PC-3 (cell line): ENCODE measurements at regions not wholly inside any gene's neighbourhood (a gene's known extent, or its start where the extent isn't known, plus 50 kb on each side); places are given as distances from the start of the nearest gene placed in this dataset.

Source experiments
- ATAC-seq: fragments of 200-7000 bp; cut with Tn5 transposase; 2 replicates; pipeline ENCODE4 v1.9.1; 2020; ENCODE audit warnings: mild to moderate bottlenecking, moderate library complexity
- BruUV-seq: library from RNA; stranded (reverse); fragments of 400-500 nt; replicated peaks from 2 replicates; lab custom pipeline; 2021; lab: Mats Ljungman, UMichigan
- CTCF ChIA-PET: fragments of 300-600 bp; sonication (Branson Sonifier 250); formaldehyde crosslinking; loops from one replicate; lab custom pipeline; 2022; ENCODE audit warnings: antibody characterized with exemption; lab: Charles Lee
- POLR2A ChIA-PET: fragments of 300-600 bp; sonication (Branson Sonifier 250); formaldehyde crosslinking; loops from one replicate; lab custom pipeline; 2022; ENCODE audit warnings: antibody characterized with exemption; ENCODE audit not compliant: unreplicated experiment; lab: Charles Lee
- DNase-seq: peaks from one replicate; pipeline ENCODE4 v3.0.0-alpha.2; 2015
- H2AFZ ChIP-seq: fragments of 300-600 bp; sonication (generic); 2 replicates; pipeline ENCODE4 v1.6.0; 2016; ENCODE audit warnings: antibody characterized with exemption, low read length
- H3F3A ChIP-seq: fragments of 300-600 bp; sonication (generic); one replicate; pipeline ENCODE4 v1.6.0; 2017; ENCODE audit warnings: antibody characterized with exemption, low read length, control low read depth, mild to moderate bottlenecking; ENCODE audit not compliant: unreplicated experiment
- H3K27ac ChIP-seq: fragments of 300-600 bp; sonication (generic); 2 replicates; pipeline ENCODE4 v1.5.1; 2016; ENCODE audit warnings: mild to moderate bottlenecking, low read length
- H3K27me3 ChIP-seq: fragments of 300-600 bp; sonication (generic); 2 replicates; pipeline ENCODE4 v1.6.1; 2016; ENCODE audit warnings: low read length, mixed read lengths
- H3K36me3 ChIP-seq: fragments of 300-600 bp; sonication (generic); 2 replicates; pipeline ENCODE4 v1.6.1; 2016; ENCODE audit warnings: low read depth, mixed run types, low read length, mixed read lengths
- H3K4me1 ChIP-seq: fragments of 300-600 bp; sonication (generic); 2 replicates; pipeline ENCODE4 v1.5.1; 2016; ENCODE audit warnings: low read length; ENCODE audit not compliant: insufficient read depth
- H3K4me2 ChIP-seq: fragments of 300-600 bp; sonication (generic); 2 replicates; pipeline ENCODE4 v1.6.0; 2016; ENCODE audit warnings: low read length
- H3K4me3 ChIP-seq: fragments of 300-600 bp; sonication (generic); 2 replicates; pipeline ENCODE4 v1.5.1; 2016; ENCODE audit warnings: mild to moderate bottlenecking, low read length, mixed read lengths
- H3K79me2 ChIP-seq: fragments of 300-600 bp; sonication (generic); 2 replicates; pipeline ENCODE4 v1.6.1; 2017; ENCODE audit warnings: low read length, mixed read lengths
- H3K9ac ChIP-seq: fragments of 300-600 bp; sonication (generic); 2 replicates; pipeline ENCODE4 v1.6.0; 2016; ENCODE audit warnings: mild to moderate bottlenecking, low read length
- H3K9me2 ChIP-seq: fragments of 300-600 bp; sonication (generic); replicated peaks from 2 replicates; pipeline ENCODE4 v1.6.1; 2016; ENCODE audit warnings: mixed run types, low read length, mixed read lengths
- H3K9me3 ChIP-seq: fragments of 300-600 bp; sonication (generic); 2 replicates; pipeline ENCODE4 v1.6.1; 2016; ENCODE audit warnings: low read length, mixed read lengths
- H4K20me1 ChIP-seq: fragments of 300-600 bp; sonication (generic); 2 replicates; pipeline ENCODE4 v1.6.1; 2016; ENCODE audit warnings: low read length, mixed read lengths
- EZH2 ChIP-seq: fragments of 300-600 bp; sonication (generic); IDR thresholded peaks from one replicate; pipeline ENCODE4 v1.6.1; 2017; ENCODE audit warnings: antibody characterized with exemption, mild to moderate bottlenecking, low read length; ENCODE audit not compliant: unreplicated experiment
- EZH2phosphoT487 ChIP-seq: fragments of 300-600 bp; sonication (generic); IDR thresholded peaks from 2 replicates; pipeline ENCODE4 v1.6.1; 2018; ENCODE audit warnings: mild to moderate bottlenecking, antibody characterized with exemption, low read length, borderline replicate concordance
- intact Hi-C: fragments of 100-400 bp; cut with micrococcal nuclease; formaldehyde crosslinking; loops from 2 replicates; pipeline ENCODE4 v1.9.0; 2023
- TF ChIP-seq, protein P1 (sequence below): fragments of 300-600 bp; sonication (generic); conservative IDR thresholded peaks from 2 replicates; pipeline ENCODE4 v1.5.1; 2017; ENCODE audit warnings: antibody characterized with exemption, low read depth, mild to moderate bottlenecking, low read length

DNA sequence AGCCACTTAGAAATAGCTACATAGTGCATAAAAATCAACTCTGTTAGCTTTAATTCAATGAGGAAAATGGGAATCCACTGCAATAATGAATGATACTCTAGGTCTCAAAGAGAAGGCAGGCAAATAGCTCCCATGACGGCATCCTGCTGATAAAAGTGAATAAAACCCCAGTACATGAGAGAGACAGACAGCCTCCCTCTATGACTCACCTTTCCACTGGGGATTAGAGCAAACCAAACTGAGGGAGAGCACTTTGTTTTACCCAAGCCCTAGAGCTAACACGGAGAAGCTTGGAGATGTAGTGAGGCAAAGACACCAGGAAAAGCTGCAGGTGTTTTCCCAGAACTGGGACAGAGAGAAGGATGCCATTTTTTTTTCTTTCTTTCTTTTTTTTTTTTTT is 621.9 kb downstream of the LRRIQ3 start:
- Histone ChIP-seq H3K9ac (no peak overlapping the region), H3F3A (no peaks in the 10 kb centered on the region), H3K79me2 (no peaks in the 10 kb centered on the region), H3K9me3 (no peaks in the 10 kb centered on the region), H3K27me3 (0 out of 2 replicates have a peak, but pooled peaks cover 6% of the 10 kb centered on the region), H3K27ac (no peak overlapping the region), H3K4me1 (no peaks in the 10 kb centered on the region), H3K9me2 (no peaks in the 10 kb centered on the region), H4K20me1 (no peaks in the 10 kb centered on the region), H3K4me3 (no peak overlapping the region), H3K4me2 (no peak overlapping the region), H2AFZ (no peak overlapping the region), H3K36me3 (no peaks in the 10 kb centered on the region)
- intact Hi-C loops, result no loop called here
- DNase-seq, result no peak
- POLR2A ChIA-PET, result no interaction called here
- no TSS peak for BruUV-seq
- CTCF ChIA-PET, result no interaction called here
- no peak for TF ChIP-seq EZH2phosphoT487
- no peak for TF ChIP-seq EZH2
- TF ChIP-seq, protein P1, sequence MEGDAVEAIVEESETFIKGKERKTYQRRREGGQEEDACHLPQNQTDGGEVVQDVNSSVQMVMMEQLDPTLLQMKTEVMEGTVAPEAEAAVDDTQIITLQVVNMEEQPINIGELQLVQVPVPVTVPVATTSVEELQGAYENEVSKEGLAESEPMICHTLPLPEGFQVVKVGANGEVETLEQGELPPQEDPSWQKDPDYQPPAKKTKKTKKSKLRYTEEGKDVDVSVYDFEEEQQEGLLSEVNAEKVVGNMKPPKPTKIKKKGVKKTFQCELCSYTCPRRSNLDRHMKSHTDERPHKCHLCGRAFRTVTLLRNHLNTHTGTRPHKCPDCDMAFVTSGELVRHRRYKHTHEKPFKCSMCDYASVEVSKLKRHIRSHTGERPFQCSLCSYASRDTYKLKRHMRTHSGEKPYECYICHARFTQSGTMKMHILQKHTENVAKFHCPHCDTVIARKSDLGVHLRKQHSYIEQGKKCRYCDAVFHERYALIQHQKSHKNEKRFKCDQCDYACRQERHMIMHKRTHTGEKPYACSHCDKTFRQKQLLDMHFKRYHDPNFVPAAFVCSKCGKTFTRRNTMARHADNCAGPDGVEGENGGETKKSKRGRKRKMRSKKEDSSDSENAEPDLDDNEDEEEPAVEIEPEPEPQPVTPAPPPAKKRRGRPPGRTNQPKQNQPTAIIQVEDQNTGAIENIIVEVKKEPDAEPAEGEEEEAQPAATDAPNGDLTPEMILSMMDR, result no peak
- no peak; the same call in 1 of the 2 replicates for ATAC-seq

DNA sequence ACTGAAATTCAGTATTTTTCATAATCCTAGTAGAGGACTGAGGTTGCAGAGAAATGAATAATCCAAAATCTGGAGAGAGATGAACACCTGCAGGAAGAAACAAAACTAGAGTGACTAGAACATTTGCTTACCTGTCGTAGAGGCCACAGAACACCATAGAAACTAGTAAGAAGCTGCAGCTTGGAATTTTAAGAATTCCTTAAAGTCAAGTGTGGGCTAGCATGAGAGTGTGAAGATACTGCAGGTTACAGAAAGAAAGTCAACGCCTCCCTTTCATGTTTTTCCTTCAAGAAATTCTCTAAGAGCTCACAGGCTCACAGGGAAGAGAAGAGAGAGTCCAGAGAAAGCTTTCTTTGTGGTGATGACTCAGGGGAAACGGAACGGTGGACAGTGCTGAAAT is 633.7 kb downstream of the LRRIQ3 start:
- Histone ChIP-seq H3K4me3 (no peak overlapping the region), H2AFZ (no peak overlapping the region), H3F3A (no peaks in the 10 kb centered on the region), H3K9me2 (no peaks in the 10 kb centered on the region), H3K9me3 (no peaks in the 10 kb centered on the region), H3K4me1 (no peaks in the 10 kb centered on the region), H3K9ac (no peak overlapping the region), H3K79me2 (no peaks in the 10 kb centered on the region), H4K20me1 (no peaks in the 10 kb centered on the region), H3K27me3 (no peaks in the 10 kb centered on the region), H3K4me2 (no peak overlapping the region), H3K36me3 (no peaks in the 10 kb centered on the region), H3K27ac (no peak overlapping the region)
- no TSS peak for BruUV-seq
- CTCF ChIA-PET, result no interaction called here
- POLR2A ChIA-PET, result no interaction called here
- TF ChIP-seq EZH2 (no peak), EZH2phosphoT487 (no peak)
- TF ChIP-seq, protein P1, result no peak
- DNase-seq (no peak), ATAC-seq (no peak)
- intact Hi-C loops, result no loop called here

DNA sequence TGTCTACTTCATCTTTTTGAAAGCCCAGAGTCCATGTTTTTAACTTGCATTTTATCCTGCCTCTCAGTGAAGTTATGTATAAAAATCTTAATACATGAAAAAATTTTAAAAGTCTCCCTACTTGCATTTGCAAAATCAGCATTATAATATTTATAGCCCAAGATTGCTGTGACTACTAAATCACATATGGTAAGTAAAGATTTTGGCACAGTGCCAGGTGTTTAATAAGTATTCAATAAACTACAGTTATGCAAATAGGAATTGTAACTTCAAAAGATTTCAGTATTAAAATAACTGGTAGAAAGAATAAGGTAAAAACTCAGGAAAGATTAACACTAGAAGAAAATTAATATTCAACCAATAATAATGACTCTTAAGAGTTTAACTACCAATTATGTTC is 641.7 kb downstream of the LRRIQ3 start:
- intact Hi-C loops, result no loop called here
- no peak for DNase-seq
- no peak overlapping the region for H3K27ac ChIP-seq
- BruUV-seq, result no TSS peak
- H3K4me3 ChIP-seq, result no peak overlapping the region
- H3F3A ChIP-seq, result no peaks in the 10 kb centered on the region
- H3K4me2 ChIP-seq, result no peak overlapping the region
- H3K9ac ChIP-seq, result no peak overlapping the region
- H3K36me3 ChIP-seq, result no peaks in the 10 kb centered on the region
- ChIA-PET POLR2A (no interaction called here), CTCF (no interaction called here)
- no peaks in the 10 kb centered on the region for H3K4me1 ChIP-seq
- H3K9me3 ChIP-seq, result no peaks in the 10 kb centered on the region
- no peaks in the 10 kb centered on the region for H4K20me1 ChIP-seq
- no peaks in the 10 kb centered on the region for H3K79me2 ChIP-seq
- H3K9me2 ChIP-seq, result no peaks in the 10 kb centered on the region
- TF ChIP-seq, protein P1, result no peak
- TF ChIP-seq EZH2 (no peak), EZH2phosphoT487 (no peak)
- H2AFZ ChIP-seq, result no peak overlapping the region
- no peaks in the 10 kb centered on the region for H3K27me3 ChIP-seq
- no peak for ATAC-seq
